ENCODE measurements at regions not wholly inside any gene's neighbourhood (a gene's known extent, or its start where the extent isn't known, plus 50 kb on each side); places are given as distances from the start of the nearest gene placed in this dataset.

GRCh38 chr20:39646874-39647413, 684.8 kb downstream of the DHX35 start:
- TF ChIP-seq EZH2 (IDR thresholded peaks at IDR 0.05; ENCODE audit: insufficient read depth, poor library complexity, severe bottlenecking) (no peak), EZH2phosphoT487 (IDR thresholded peaks at IDR 0.05; ENCODE audit: insufficient read depth, low read depth) (no peak)
